Caco-2 (cell line): ENCODE measurements at regions not wholly inside any gene's neighbourhood (a gene's known extent, or its start where the extent isn't known, plus 50 kb on each side); places are given as distances from the start of the nearest gene placed in this dataset.

ENCODE experiments used
- BruUV-seq: library from RNA; stranded (reverse); fragments of 400-500 nt; replicated peaks from 2 replicates; lab custom pipeline; 2021; lab: Mats Ljungman, UMichigan
- CTCF ChIA-PET: fragments of 300-600 bp; sonication (Branson Sonifier 250); formaldehyde crosslinking; loops from one replicate; lab custom pipeline; 2022; ENCODE audit warnings: antibody characterized with exemption; lab: Charles Lee
- POLR2A ChIA-PET: fragments of 300-600 bp; sonication (Branson Sonifier 250); formaldehyde crosslinking; loops from one replicate; lab custom pipeline; 2022; ENCODE audit warnings: antibody characterized with exemption; lab: Charles Lee
- DNase-seq, 2 experiments: peaks; one replicate each; pipeline versions ENCODE4 v3.0.0 to v3.0.0-alpha.2; 2020 to 2022
- H3K27me3 ChIP-seq: replicated peaks from 2 replicates; pipeline ENCODE4 v1.6.0; 2011; ENCODE audit warnings: low read length; ENCODE audit not compliant: control insufficient read depth, insufficient read depth
- H3K36me3 ChIP-seq: 2 replicates; pipeline ENCODE4 v1.5.1; 2011; ENCODE audit warnings: low read length; ENCODE audit not compliant: control insufficient read depth, insufficient read depth
- H3K4me1 ChIP-seq: fragments of 250-450 bp; sonication (Bioruptor Pico); 2 replicates; pipeline ENCODE4 v1.5.1; 2020; ENCODE audit warnings: mild to moderate bottlenecking
- H3K4me3 ChIP-seq: 2 replicates; pipeline ENCODE4 v1.5.1; 2011; ENCODE audit warnings: low read depth, mild to moderate bottlenecking, control low read depth, low read length
- H3K9me3 ChIP-seq: fragments of 250-450 bp; sonication (Bioruptor Pico); 2 replicates; pipeline ENCODE4 v1.5.1; 2020; ENCODE audit warnings: mild to moderate bottlenecking, moderate library complexity
- H3K27ac Mint-ChIP-seq: one replicate; pipeline ENCODE4 v1.8.0; 2022; ENCODE audit warnings: mixed read lengths; ENCODE audit not compliant: unreplicated experiment
- H3K27me3 Mint-ChIP-seq: one replicate; pipeline ENCODE4 v1.8.0; 2022; ENCODE audit warnings: mixed read lengths; ENCODE audit not compliant: insufficient read depth, unreplicated experiment
- H3K36me3 Mint-ChIP-seq: one replicate; pipeline ENCODE4 v1.8.0; 2022; ENCODE audit warnings: mild to moderate bottlenecking, mixed read lengths; ENCODE audit not compliant: insufficient read depth, unreplicated experiment
- H3K4me1 Mint-ChIP-seq: one replicate; pipeline ENCODE4 v1.8.0; 2022; ENCODE audit warnings: low read depth, mixed read lengths; ENCODE audit not compliant: unreplicated experiment
- H3K4me3 Mint-ChIP-seq: one replicate; pipeline ENCODE4 v1.8.0; 2022; ENCODE audit warnings: mild to moderate bottlenecking, moderate library complexity, mixed read lengths; ENCODE audit not compliant: unreplicated experiment
- H3K9me3 Mint-ChIP-seq: one replicate; pipeline ENCODE4 v1.8.0; 2022; ENCODE audit warnings: mixed read lengths; ENCODE audit not compliant: unreplicated experiment
- intact Hi-C: fragments of 100-400 bp; cut with micrococcal nuclease; formaldehyde crosslinking; loops from one replicate; pipeline ENCODE4 v1.10.0; 2022; ENCODE audit not compliant: unreplicated experiment
- TF ChIP-seq, protein P1 (sequence below), 2 experiments: fragments of 200-600 bp in 1 of 2; IDR thresholded peaks; 1 replicate in 1 of 2; 2 replicates in 1 of 2; pipeline versions ENCODE4 v1.5.1 to v1.8.0; 2011 to 2022; ENCODE audit warnings: antibody characterized with exemption in 1 of 2, control low read depth in 1 of 2, inconsistent platforms in 1 of 2, low read depth in 1 of 2, low read length in 1 of 2, mild to moderate bottlenecking in 1 of 2, moderate library complexity in 1 of 2; ENCODE audit not compliant: insufficient read depth in 1 of 2, severe bottlenecking in 1 of 2, unreplicated experiment in 1 of 2

DNA sequence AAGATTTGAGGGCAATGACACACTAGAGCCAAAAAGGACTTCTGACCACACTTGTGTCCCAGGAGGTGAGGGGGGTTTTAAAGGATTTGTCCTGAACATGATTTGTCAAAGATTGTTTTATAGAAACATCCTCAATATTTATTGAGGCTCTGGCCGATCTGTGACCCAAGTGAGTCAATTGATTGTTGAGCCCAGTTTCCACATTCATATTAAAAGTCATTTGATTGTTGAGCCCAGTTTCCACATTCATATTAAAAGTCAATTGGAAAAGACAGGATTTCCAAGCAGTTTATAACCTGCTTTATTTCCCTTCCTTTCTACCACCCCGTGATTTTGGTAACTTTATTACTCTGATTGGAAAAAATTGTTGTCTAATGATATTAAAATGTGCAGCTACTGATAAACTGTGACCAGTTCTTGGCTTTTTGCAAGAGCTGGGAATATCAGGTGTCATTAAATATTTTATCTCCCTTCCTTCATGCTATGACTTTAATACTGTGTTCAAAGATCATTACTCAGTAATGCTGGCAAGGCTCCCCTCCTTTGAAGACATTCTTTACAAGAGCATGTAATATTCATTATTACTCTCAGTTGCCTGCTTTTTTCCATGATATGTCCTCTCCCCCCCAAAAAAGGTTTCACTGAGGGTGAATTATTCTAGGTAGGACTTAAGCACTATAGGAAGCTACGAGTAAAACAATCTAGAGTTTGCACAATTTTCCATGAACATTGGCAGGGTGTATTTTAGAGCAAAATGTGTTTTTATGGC lies 75.3 kb downstream of the HRH4 start:
- BruUV-seq: no TSS peak
- Histone ChIP-seq H3K27me3 (no peaks in the 10 kb centered on the region), H3K4me1 (0 out of 2 replicates have a peak, but pooled peaks cover 5% of the 10 kb centered on the region), H3K9me3 (no peaks in the 10 kb centered on the region), H3K36me3 (no peaks in the 10 kb centered on the region), H3K4me3 (no peak overlapping the region)
- ChIA-PET POLR2A (no interaction called here), CTCF (no interaction called here)
- Mint-ChIP-seq H3K27me3 (peaks cover 3% of the 10 kb centered on the region), H3K9me3 (peaks cover 12% of the 10 kb centered on the region), H3K27ac (no peak overlapping the region), H3K4me3 (no peak overlapping the region), H3K36me3 (no peaks in the 10 kb centered on the region), H3K4me1 (no peaks in the 10 kb centered on the region)
- TF ChIP-seq, protein P1, sequence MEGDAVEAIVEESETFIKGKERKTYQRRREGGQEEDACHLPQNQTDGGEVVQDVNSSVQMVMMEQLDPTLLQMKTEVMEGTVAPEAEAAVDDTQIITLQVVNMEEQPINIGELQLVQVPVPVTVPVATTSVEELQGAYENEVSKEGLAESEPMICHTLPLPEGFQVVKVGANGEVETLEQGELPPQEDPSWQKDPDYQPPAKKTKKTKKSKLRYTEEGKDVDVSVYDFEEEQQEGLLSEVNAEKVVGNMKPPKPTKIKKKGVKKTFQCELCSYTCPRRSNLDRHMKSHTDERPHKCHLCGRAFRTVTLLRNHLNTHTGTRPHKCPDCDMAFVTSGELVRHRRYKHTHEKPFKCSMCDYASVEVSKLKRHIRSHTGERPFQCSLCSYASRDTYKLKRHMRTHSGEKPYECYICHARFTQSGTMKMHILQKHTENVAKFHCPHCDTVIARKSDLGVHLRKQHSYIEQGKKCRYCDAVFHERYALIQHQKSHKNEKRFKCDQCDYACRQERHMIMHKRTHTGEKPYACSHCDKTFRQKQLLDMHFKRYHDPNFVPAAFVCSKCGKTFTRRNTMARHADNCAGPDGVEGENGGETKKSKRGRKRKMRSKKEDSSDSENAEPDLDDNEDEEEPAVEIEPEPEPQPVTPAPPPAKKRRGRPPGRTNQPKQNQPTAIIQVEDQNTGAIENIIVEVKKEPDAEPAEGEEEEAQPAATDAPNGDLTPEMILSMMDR (IDR thresholded peaks at IDR 0.05; ENCODE audit: insufficient read depth in 1 of 2, low read depth in 1 of 2, low read length in 1 of 2, severe bottlenecking in 1 of 2, unreplicated experiment in 1 of 2): no peak
- intact Hi-C loops: loop anchor here (5.0 kb wide), 1 partner anchor 48 kb away; no protein-coding TSS in a partner anchor
- DNase-seq: no peak

DNA sequence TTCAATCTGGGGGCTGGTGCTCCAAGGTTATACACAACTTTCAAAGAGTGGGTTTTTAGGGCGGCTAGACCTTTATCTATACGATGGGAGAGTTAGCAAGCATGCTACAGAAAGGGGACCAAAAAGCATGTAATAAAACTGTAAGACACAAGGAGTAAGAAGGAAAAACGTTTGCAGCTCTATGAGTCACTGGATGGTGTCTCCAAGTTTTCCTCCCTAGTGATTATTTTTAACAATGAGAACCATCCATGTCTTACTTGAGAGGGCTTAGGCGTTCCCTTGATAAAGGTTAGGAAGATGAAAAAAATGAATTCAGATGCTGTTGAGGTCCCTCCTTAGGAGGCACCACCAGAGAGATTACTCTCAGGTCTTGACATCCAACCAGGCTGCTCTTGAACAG lies 75.9 kb downstream of the HRH4 start:
- intact Hi-C loops: loop anchor here (5.0 kb wide), 1 partner anchor 49 kb away; no protein-coding TSS in a partner anchor
- Mint-ChIP-seq H3K27ac (no peak overlapping the region), H3K4me3 (no peak overlapping the region), H3K9me3 (peaks cover 12% of the 10 kb centered on the region), H3K27me3 (peaks cover 3% of the 10 kb centered on the region), H3K36me3 (no peaks in the 10 kb centered on the region), H3K4me1 (no peaks in the 10 kb centered on the region)
- POLR2A ChIA-PET: no interaction called here
- TF ChIP-seq, protein P1 (IDR thresholded peaks at IDR 0.05; ENCODE audit: insufficient read depth in 1 of 2, low read depth in 1 of 2, low read length in 1 of 2, severe bottlenecking in 1 of 2, unreplicated experiment in 1 of 2): no peak
- Histone ChIP-seq H3K36me3 (no peaks in the 10 kb centered on the region), H3K4me1 (0 out of 2 replicates have a peak, but pooled peaks cover 5% of the 10 kb centered on the region), H3K27me3 (no peaks in the 10 kb centered on the region), H3K4me3 (no peak overlapping the region), H3K9me3 (no peaks in the 10 kb centered on the region)
- no TSS peak for BruUV-seq
- CTCF ChIA-PET: no interaction called here
- no peak for DNase-seq

DNA sequence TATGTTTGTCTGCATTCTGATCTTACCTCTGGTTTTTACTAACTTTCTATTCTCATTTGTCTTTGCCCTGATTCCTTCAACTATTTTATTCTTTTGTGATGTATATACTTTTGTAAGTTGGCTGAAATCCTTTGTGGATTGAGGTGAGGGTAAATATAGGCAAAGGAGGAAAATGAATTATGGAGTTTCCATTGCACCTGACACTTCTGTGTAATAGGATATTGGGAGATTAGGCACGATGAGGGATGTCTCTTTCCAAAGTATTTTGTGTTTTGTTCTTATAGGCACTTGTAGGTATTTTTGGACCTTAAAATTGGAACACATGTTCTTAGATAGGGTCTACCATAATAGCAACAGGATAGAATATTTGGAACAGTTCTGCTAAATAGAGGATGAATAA lies 76.4 kb downstream of the HRH4 start:
- BruUV-seq: no TSS peak
- H3K4me3 ChIP-seq: no peak overlapping the region
- H3K27ac Mint-ChIP-seq: no peak overlapping the region
- H3K36me3 ChIP-seq: no peaks in the 10 kb centered on the region
- intact Hi-C loops: loop anchor here (5.0 kb wide), 1 partner anchor 50 kb away; no protein-coding TSS in a partner anchor
- H3K27me3 ChIP-seq: no peaks in the 10 kb centered on the region
- no peaks in the 10 kb centered on the region for H3K9me3 ChIP-seq
- POLR2A ChIA-PET: no interaction called here
- H3K4me1 ChIP-seq: 0 out of 2 replicates have a peak, but pooled peaks cover 5% of the 10 kb centered on the region
- no peak for DNase-seq
- H3K27me3 Mint-ChIP-seq: peaks cover 3% of the 10 kb centered on the region
- no peaks in the 10 kb centered on the region for H3K36me3 Mint-ChIP-seq
- TF ChIP-seq, protein P1 (IDR thresholded peaks at IDR 0.05; ENCODE audit: insufficient read depth in 1 of 2, low read depth in 1 of 2, low read length in 1 of 2, severe bottlenecking in 1 of 2, unreplicated experiment in 1 of 2): no peak
- peaks cover 9% of the 10 kb centered on the region for H3K9me3 Mint-ChIP-seq
- H3K4me3 Mint-ChIP-seq: no peak overlapping the region
- H3K4me1 Mint-ChIP-seq: no peaks in the 10 kb centered on the region
- CTCF ChIA-PET: no interaction called here
